Sigmoid colon (tissue), 4 donors: ENCODE measurements at regions not wholly inside any gene's neighbourhood (a gene's known extent, or its start where the extent isn't known, plus 50 kb on each side); places are given as distances from the start of the nearest gene placed in this dataset.

ENCODE experiments used
- CTCF ChIP-seq, 4 experiments: fragments of 450-650 bp in 3 of 4; fragments of 200-600 bp in 1 of 4; IDR thresholded peaks; one replicate each; pipeline ENCODE4 v1.5.1; 2016 to 2019; ENCODE audit warnings: antibody characterized with exemption in 4 of 4, mild to moderate bottlenecking in 3 of 4, moderate library complexity in 2 of 4
- EP300 ChIP-seq, 4 donors: sonication (generic); formaldehyde crosslinking; IDR thresholded peaks; one replicate each; pipeline ENCODE4 v1.6.1; 2017; ENCODE audit warnings: antibody characterized with exemption in 4 of 4
- POLR2A ChIP-seq, 2 donors: fragments of 450-650 bp; IDR thresholded peaks; one replicate each; pipeline ENCODE4 v1.6.1; 2016; ENCODE audit warnings: antibody characterized with exemption in 2 of 2, mild to moderate bottlenecking in 2 of 2, moderate library complexity in 2 of 2
- POLR2AphosphoS5 ChIP-seq, 4 donors: sonication (generic); formaldehyde crosslinking; IDR thresholded peaks; one replicate each; pipeline ENCODE4 v1.6.1; 2017; ENCODE audit warnings: antibody characterized with exemption in 4 of 4

- TF ChIP-seq CTCF (IDR thresholded peaks at IDR 0.05) = no peak
- TF ChIP-seq POLR2AphosphoS5 (IDR thresholded peaks at IDR 0.05) = no peak
- TF ChIP-seq POLR2A (IDR thresholded peaks at IDR 0.05) = no peak
- TF ChIP-seq EP300 (IDR thresholded peaks at IDR 0.05) = no peak
These were observed 77.8 kb downstream of the PLK2 start for GRCh38 chr5:58382131-58382534.
